ENCODE measurements at regions not wholly inside any gene's neighbourhood (a gene's known extent, or its start where the extent isn't known, plus 50 kb on each side); places are given as distances from the start of the nearest gene placed in this dataset.

DNA sequence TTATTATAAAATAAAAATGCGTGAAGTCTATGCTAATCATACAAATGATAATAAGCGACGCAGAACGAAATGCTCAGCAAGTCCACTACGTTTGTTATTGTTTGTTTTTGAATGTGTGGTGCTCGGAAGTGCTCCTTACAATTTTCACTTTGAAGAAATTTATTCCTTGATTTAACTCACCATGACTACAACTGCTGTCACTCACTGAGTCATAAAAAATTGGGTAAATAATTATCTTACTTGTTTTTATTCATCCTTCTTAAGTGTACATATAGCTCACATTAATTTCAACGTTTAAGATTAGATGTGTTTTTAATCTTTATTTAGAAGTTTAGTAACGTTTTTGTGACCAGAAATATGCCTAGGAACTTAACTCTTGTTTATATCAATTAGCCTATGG lies 66.7 kb upstream of the NANOGP8 start:
- Histone ChIP-seq H3K14ac (ENCODE audit: insufficient read depth, low read length) (no peak overlapping the region), H3K23ac (ENCODE audit: insufficient read length, low read depth, low read length) (no peak overlapping the region), H3K79me1 (ENCODE audit: insufficient read depth, low read depth, low read length, poor library complexity, severe bottlenecking) (no peaks in the 10 kb centered on the region), H2BK15ac (ENCODE audit: low read depth, low read length) (no peak overlapping the region), H4K91ac (ENCODE audit: insufficient read length, low read depth, low read length) (no peak overlapping the region), H3K4me1 (ENCODE audit: insufficient read depth, low read length) (no peaks in the 10 kb centered on the region), H4K20me1 (ENCODE audit: control insufficient read depth, insufficient read depth, insufficient read length) (no peaks in the 10 kb centered on the region), H2BK12ac (ENCODE audit: insufficient read length, low read depth, low read length) (no peak overlapping the region), H2AK5ac (ENCODE audit: insufficient read length, low read length) (no peak overlapping the region), H3K18ac (ENCODE audit: insufficient read length, low read depth, low read length) (no peak overlapping the region), H3K27ac (ENCODE audit: insufficient read length, low read depth, low read length) (no peak overlapping the region), H2BK120ac (ENCODE audit: low read depth, low read length, poor library complexity, severe bottlenecking) (no peak overlapping the region), H3T11ph (ENCODE audit: low read length) (no peak overlapping the region), H2BK5ac (ENCODE audit: insufficient read length, low read length) (no peak overlapping the region), H4K8ac (replicated peaks; ENCODE audit: insufficient read length, low read depth, low read length) (no peak overlapping the region), H3K27me3 (ENCODE audit: insufficient read depth, low read length) (no peaks in the 10 kb centered on the region), H2BK20ac (ENCODE audit: low read depth, low read length, poor library complexity, severe bottlenecking) (no peak overlapping the region), H3K4ac (ENCODE audit: low read depth, low read length) (no peak overlapping the region), H3K9me3 (ENCODE audit: control insufficient read depth, low read depth, low read length) (no peaks in the 10 kb centered on the region), H3K79me2 (ENCODE audit: insufficient read depth, low read length) (no peaks in the 10 kb centered on the region), H3K23me2 (ENCODE audit: insufficient read length, low read depth, low read length, poor library complexity, severe bottlenecking) (no peaks in the 10 kb centered on the region), H4K5ac (ENCODE audit: insufficient read length, low read depth, low read length) (no peak overlapping the region), H3K9ac (ENCODE audit: extremely low read depth, insufficient read length, low read length) (no peak overlapping the region), H3K4me2 (ENCODE audit: insufficient read depth, insufficient read length, low read length) (no peak overlapping the region), H2AFZ (ENCODE audit: low read length) (no peak overlapping the region), H3K56ac (ENCODE audit: insufficient read length, low read depth, low read length) (no peak overlapping the region)
- Mint-ChIP-seq H3K36me3 (ENCODE audit: insufficient read depth in 1 of 3, low read depth in 3 of 3) (no peaks in the 10 kb centered on the region), H3K27me3 (ENCODE audit: low read depth) (no peaks in the 10 kb centered on the region), H3K4me3 (no peak overlapping the region), H3K4me1 (no peaks in the 10 kb centered on the region), H3K9me3 (no peaks in the 10 kb centered on the region), H3K27ac (no peak overlapping the region)
- no peak for DNase-seq
- TF ChIP-seq, protein P1, sequence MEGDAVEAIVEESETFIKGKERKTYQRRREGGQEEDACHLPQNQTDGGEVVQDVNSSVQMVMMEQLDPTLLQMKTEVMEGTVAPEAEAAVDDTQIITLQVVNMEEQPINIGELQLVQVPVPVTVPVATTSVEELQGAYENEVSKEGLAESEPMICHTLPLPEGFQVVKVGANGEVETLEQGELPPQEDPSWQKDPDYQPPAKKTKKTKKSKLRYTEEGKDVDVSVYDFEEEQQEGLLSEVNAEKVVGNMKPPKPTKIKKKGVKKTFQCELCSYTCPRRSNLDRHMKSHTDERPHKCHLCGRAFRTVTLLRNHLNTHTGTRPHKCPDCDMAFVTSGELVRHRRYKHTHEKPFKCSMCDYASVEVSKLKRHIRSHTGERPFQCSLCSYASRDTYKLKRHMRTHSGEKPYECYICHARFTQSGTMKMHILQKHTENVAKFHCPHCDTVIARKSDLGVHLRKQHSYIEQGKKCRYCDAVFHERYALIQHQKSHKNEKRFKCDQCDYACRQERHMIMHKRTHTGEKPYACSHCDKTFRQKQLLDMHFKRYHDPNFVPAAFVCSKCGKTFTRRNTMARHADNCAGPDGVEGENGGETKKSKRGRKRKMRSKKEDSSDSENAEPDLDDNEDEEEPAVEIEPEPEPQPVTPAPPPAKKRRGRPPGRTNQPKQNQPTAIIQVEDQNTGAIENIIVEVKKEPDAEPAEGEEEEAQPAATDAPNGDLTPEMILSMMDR (conservative IDR thresholded peaks at IDR 0.05), result no peak
- no CpG with 5 or more reads among the region's 8 CpGs for WGBS (ENCODE audit: extremely low coverage, insufficient read length, low lambda C conversion rate)
